D721Med (cell line): ENCODE measurements at regions not wholly inside any gene's neighbourhood (a gene's known extent, or its start where the extent isn't known, plus 50 kb on each side); places are given as distances from the start of the nearest gene placed in this dataset.

ENCODE experiments used
- DNase-seq: peaks from one replicate; pipeline ENCODE4 v3.0.0; 2011; ENCODE audit warnings: low spot score; ENCODE audit not compliant: insufficient read length
- FAIRE-seq: peaks from 2 replicates; lab custom pipeline; 2011; peaks lifted over from hg19 to GRCh38; lab: Jason Lieb, UNC
- CTCF ChIP-seq: IDR thresholded peaks from 2 replicates; pipeline ENCODE4 v1.5.1; 2012; ENCODE audit warnings: mild to moderate bottlenecking, control low read depth; ENCODE audit not compliant: insufficient read depth; ENCODE audit errors: missing control alignments

DNA sequence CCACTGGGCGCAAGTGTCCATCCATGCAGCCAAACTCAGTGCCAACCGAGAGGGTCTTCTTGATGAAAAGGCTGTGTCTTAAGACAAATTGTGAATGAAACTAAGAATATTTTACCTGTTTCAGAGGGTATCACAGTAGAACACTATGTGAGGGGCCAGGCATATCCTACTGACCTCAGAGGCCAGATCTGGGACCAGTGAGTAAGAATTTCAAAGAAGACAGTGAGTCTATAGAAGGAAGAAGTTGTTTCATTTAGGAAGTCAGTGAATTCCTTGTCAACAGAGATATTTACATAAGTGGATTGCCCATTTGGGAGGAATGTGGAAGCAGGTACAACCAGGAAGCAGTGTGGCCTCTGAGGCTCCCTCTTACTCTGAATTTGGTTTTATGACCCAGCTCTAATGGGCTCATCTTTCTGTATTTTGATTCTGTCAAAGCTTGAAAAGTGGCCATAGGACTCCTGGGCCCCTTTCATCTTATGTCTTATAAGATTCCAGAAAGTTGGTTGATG, 137.4 kb downstream of the ZNF664 start:
- DNase-seq (no peak), FAIRE-seq (no peak)
- no peak for TF ChIP-seq CTCF

- TF ChIP-seq CTCF = no peak
- no peak for FAIRE-seq
- DNase-seq = no peak
Observed at GRCh38 chr12:124111006-124111405, 138.0 kb downstream of the ZNF664 start.

DNA sequence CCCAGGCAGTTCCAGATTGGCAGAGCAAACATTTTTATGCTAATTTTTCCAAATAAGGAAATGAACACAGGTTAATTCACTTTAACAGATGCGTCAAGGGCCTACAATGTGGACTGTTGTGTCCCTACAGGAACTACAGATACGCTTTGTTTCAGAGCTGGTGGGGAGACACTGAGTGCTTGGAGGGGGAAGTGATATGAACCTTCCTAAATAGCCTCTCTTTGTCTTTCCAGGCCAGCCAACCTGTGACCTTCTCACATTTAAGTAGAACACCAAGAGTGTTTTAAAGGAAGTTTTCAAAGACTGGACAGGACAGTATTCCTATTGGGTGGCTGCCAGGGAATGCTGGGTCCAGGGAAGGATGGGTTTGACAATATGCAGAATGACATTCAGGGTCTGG, 141.3 kb downstream of the ZNF664 start:
- DNase-seq (no peak), FAIRE-seq (no peak)
- TF ChIP-seq CTCF = no peak

- TF ChIP-seq CTCF = no peak
- DNase-seq (no peak), FAIRE-seq (no peak)
Observed at GRCh38 chr12:124115496-124115895, 142.5 kb downstream of the ZNF664 start.

- TF ChIP-seq CTCF = no peak
- FAIRE-seq (no peak), DNase-seq (no peak)
Observed at GRCh38 chr12:124115976-124116690, 143.1 kb downstream of the ZNF664 start.

DNA sequence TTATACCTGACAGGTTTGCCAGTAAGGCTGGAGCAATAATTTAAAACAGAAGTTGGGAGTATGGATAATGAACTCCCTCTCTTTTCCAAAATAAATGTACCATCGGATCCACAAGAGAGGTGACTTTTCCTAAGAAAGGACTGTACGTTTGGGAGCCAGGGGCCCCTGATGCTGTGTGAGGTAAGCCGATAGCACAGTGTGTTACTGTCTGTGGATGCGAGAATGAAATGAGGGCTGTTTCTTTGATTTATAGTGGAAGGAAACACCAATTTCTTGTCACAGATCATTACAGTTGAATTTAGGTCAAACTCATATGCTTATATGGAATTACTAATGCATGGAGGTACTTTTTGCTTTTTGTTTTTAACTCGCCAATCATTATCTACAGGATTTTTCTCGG, 147.7 kb downstream of the ZNF664 start:
- DNase-seq (no peak), FAIRE-seq (no peak)
- TF ChIP-seq CTCF = no peak

- DNase-seq (no peak), FAIRE-seq (no peak)
- TF ChIP-seq CTCF = no peak
Observed at GRCh38 chr12:124122722-124123121, 149.7 kb downstream of the ZNF664 start.
